Astrocyte (in vitro differentiated cells and primary cell): ENCODE measurements at regions not wholly inside any gene's neighbourhood (a gene's known extent, or its start where the extent isn't known, plus 50 kb on each side); places are given as distances from the start of the nearest gene placed in this dataset.

Experiments
- DNase-seq: peaks from one replicate; pipeline ENCODE4 v3.0.0-alpha.2; 2010; ENCODE audit warnings: low read depth
- FAIRE-seq: peaks from 2 replicates; lab custom pipeline; 2011; peaks lifted over from hg19 to GRCh38; lab: Jason Lieb, UNC
- H2AFZ ChIP-seq: 2 replicates; pipeline ENCODE4 v1.6.0; 2012; ENCODE audit warnings: low read depth, low read length, inconsistent platforms
- H3K27ac ChIP-seq: 2 replicates; pipeline ENCODE4 v1.5.1; 2011; ENCODE audit warnings: low read depth, low read length, inconsistent platforms
- H3K27me3 ChIP-seq: 2 replicates; pipeline ENCODE4 v1.6.0; 2011; ENCODE audit warnings: low read length, inconsistent platforms; ENCODE audit not compliant: insufficient read depth
- H3K36me3 ChIP-seq: 2 replicates; pipeline ENCODE4 v1.5.1; 2011; ENCODE audit warnings: low read length, inconsistent platforms; ENCODE audit not compliant: insufficient read depth
- H3K4me1 ChIP-seq: 2 replicates; pipeline ENCODE4 v1.5.1; 2011; ENCODE audit warnings: low read length, inconsistent platforms; ENCODE audit not compliant: insufficient read depth
- H3K4me2 ChIP-seq: 2 replicates; pipeline ENCODE4 v1.6.0; 2012; ENCODE audit warnings: low read length, inconsistent platforms
- H3K4me3 ChIP-seq: 2 replicates; pipeline ENCODE4 v1.5.1; 2011; ENCODE audit warnings: low read depth, mild to moderate bottlenecking, low read length, inconsistent platforms; ENCODE audit not compliant: insufficient read depth
- H3K79me2 ChIP-seq: 2 replicates; pipeline ENCODE4 v1.6.0; 2012; ENCODE audit warnings: mild to moderate bottlenecking, low read length, inconsistent platforms; ENCODE audit not compliant: insufficient read depth
- H3K9ac ChIP-seq: 2 replicates; pipeline ENCODE4 v1.6.0; 2012; ENCODE audit warnings: mild to moderate bottlenecking, low read length, inconsistent platforms
- H3K9me3 ChIP-seq: 2 replicates; pipeline ENCODE4 v1.5.1; 2012; ENCODE audit warnings: low read depth, mild to moderate bottlenecking, low read length, inconsistent platforms; ENCODE audit not compliant: insufficient read depth
- H4K20me1 ChIP-seq: 2 replicates; pipeline ENCODE4 v1.6.0; 2012; ENCODE audit warnings: low read length, inconsistent platforms; ENCODE audit not compliant: insufficient read depth
- H3K27ac Mint-ChIP-seq: one replicate; pipeline ENCODE4 v1.8.0; 2021; ENCODE audit warnings: mild to moderate bottlenecking, mixed read lengths; ENCODE audit not compliant: unreplicated experiment
- H3K27me3 Mint-ChIP-seq: one replicate; pipeline ENCODE4 v1.8.0; 2021; ENCODE audit warnings: low read depth, mixed read lengths; ENCODE audit not compliant: unreplicated experiment
- H3K36me3 Mint-ChIP-seq: one replicate; pipeline ENCODE4 v1.8.0; 2021; ENCODE audit warnings: low read depth, mixed read lengths; ENCODE audit not compliant: unreplicated experiment
- H3K4me1 Mint-ChIP-seq: one replicate; pipeline ENCODE4 v1.8.0; 2021; ENCODE audit warnings: low read depth, mixed read lengths; ENCODE audit not compliant: unreplicated experiment
- H3K4me3 Mint-ChIP-seq: one replicate; pipeline ENCODE4 v1.8.0; 2021; ENCODE audit warnings: mild to moderate bottlenecking, moderate library complexity, mixed read lengths; ENCODE audit not compliant: unreplicated experiment
- H3K9me3 Mint-ChIP-seq: one replicate; pipeline ENCODE4 v1.8.0; 2021; ENCODE audit warnings: mild to moderate bottlenecking, mixed read lengths; ENCODE audit not compliant: unreplicated experiment
- EZH2 ChIP-seq: IDR thresholded peaks from 2 replicates; pipeline ENCODE4 v1.6.1; 2012; ENCODE audit warnings: mild to moderate bottlenecking, low read length, inconsistent platforms; ENCODE audit not compliant: insufficient read depth
- TF ChIP-seq, protein P1 (sequence below): IDR thresholded peaks from 2 replicates; pipeline ENCODE4 v1.5.1; 2011; ENCODE audit warnings: low read depth, mild to moderate bottlenecking, inconsistent platforms, low read length, moderate library complexity; ENCODE audit not compliant: insufficient read depth

DNA sequence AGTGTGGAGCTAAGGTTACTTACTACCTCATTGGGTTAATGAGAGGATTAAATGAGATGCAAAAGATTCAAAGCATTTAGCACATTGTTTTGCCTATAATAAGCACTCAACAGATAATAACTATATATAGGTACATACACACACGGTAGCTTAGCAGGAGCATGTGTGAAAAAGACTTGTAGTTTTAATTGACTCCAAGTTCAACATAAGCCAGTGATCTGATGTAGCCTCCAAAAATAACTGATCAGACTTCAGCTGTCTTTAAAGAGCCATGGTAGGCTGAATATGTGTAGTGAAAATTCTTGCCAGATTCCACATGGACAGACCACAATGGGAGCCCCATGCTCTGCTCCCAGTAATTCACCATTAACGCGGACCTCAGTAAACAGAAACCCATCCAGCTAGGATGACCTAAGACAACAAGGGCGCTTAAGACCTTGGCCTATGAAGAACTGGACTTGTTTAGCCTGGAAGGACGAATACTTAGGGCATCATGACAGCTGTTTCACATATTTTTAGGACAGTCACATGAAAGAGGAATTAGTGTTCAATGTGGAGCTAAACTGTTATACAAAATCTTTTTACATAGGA lies 115.1 kb upstream of the ZNF366 start:
- Histone ChIP-seq H3K4me1 (peaks cover 11% of the 10 kb centered on the region), H3K9ac (no peak overlapping the region), H3K27ac (no peak overlapping the region), H3K4me2 (no peak overlapping the region), H3K9me3 (no peaks in the 10 kb centered on the region), H3K4me3 (no peak overlapping the region), H3K36me3 (no peaks in the 10 kb centered on the region), H2AFZ (no peak overlapping the region), H3K27me3 (no peaks in the 10 kb centered on the region), H3K79me2 (no peaks in the 10 kb centered on the region), H4K20me1 (no peaks in the 10 kb centered on the region)
- H3K27ac Mint-ChIP-seq: no peak overlapping the region
- H3K27me3 Mint-ChIP-seq: peaks cover 5% of the 10 kb centered on the region
- no peaks in the 10 kb centered on the region for H3K36me3 Mint-ChIP-seq
- TF ChIP-seq EZH2: no peak
- TF ChIP-seq, protein P1, sequence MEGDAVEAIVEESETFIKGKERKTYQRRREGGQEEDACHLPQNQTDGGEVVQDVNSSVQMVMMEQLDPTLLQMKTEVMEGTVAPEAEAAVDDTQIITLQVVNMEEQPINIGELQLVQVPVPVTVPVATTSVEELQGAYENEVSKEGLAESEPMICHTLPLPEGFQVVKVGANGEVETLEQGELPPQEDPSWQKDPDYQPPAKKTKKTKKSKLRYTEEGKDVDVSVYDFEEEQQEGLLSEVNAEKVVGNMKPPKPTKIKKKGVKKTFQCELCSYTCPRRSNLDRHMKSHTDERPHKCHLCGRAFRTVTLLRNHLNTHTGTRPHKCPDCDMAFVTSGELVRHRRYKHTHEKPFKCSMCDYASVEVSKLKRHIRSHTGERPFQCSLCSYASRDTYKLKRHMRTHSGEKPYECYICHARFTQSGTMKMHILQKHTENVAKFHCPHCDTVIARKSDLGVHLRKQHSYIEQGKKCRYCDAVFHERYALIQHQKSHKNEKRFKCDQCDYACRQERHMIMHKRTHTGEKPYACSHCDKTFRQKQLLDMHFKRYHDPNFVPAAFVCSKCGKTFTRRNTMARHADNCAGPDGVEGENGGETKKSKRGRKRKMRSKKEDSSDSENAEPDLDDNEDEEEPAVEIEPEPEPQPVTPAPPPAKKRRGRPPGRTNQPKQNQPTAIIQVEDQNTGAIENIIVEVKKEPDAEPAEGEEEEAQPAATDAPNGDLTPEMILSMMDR: no peak
- H3K4me3 Mint-ChIP-seq: no peak overlapping the region
- H3K9me3 Mint-ChIP-seq: no peaks in the 10 kb centered on the region
- no peak for FAIRE-seq
- DNase-seq: no peak
- peaks cover 21% of the 10 kb centered on the region for H3K4me1 Mint-ChIP-seq

DNA sequence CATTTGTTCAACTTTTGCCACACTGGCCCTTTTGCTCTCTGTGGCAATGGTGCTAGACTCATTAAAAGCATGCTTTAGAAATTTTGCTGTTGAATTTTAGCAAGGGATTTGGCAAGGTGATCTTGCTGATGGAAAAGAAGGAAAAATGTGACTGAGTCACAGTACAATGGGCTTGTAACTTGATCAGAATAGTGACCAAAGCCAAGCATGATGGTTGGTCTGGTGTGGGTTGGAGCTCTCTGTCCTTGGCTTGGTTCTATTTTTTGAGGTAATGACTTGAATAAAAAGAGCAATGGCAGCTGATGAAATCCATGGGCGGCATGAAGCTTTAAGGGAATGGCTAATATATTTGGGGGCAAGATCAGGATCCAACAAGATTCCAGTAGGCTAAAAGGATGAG lies 114.4 kb upstream of the ZNF366 start:
- no peaks in the 10 kb centered on the region for H3K9me3 ChIP-seq
- no peak overlapping the region for H3K9ac ChIP-seq
- H3K27me3 ChIP-seq: no peaks in the 10 kb centered on the region
- no peak overlapping the region for H2AFZ ChIP-seq
- H3K4me2 ChIP-seq: no peak overlapping the region
- Mint-ChIP-seq H3K36me3 (no peaks in the 10 kb centered on the region), H3K27me3 (peaks cover 5% of the 10 kb centered on the region), H3K4me1 (peaks cover 21% of the 10 kb centered on the region), H3K27ac (no peak overlapping the region), H3K9me3 (no peaks in the 10 kb centered on the region), H3K4me3 (no peak overlapping the region)
- peaks cover 11% of the 10 kb centered on the region for H3K4me1 ChIP-seq
- H3K27ac ChIP-seq: no peak overlapping the region
- no peaks in the 10 kb centered on the region for H3K79me2 ChIP-seq
- no peak overlapping the region for H3K4me3 ChIP-seq
- TF ChIP-seq EZH2: no peak
- TF ChIP-seq, protein P1: no peak
- FAIRE-seq (no peak), DNase-seq (no peak)
- H4K20me1 ChIP-seq: no peaks in the 10 kb centered on the region
- H3K36me3 ChIP-seq: no peaks in the 10 kb centered on the region

DNA sequence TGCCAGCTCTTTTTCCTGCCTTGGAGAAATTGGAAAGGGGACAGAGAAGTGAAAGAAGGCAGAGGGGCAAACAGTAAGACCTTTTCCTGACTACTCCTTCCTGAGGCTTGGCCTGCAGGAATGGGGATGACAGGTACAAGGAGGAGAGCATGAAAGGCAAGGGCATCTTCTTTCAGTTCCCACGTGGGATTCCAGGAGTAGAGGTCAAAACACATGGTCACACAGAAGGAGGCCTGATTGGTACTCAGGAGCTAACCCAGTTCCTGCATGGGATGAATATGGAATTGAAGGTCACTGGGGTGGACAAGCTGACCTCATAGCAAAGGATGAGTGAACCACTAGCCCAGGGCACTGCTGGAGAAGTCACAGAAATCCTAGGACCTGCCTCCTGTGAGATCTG lies 112.5 kb upstream of the ZNF366 start:
- H3K79me2 ChIP-seq: no peaks in the 10 kb centered on the region
- H4K20me1 ChIP-seq: no peaks in the 10 kb centered on the region
- Mint-ChIP-seq H3K4me3 (no peak overlapping the region), H3K9me3 (no peaks in the 10 kb centered on the region), H3K27ac (no peak overlapping the region), H3K4me1 (peaks cover 12% of the 10 kb centered on the region), H3K27me3 (peaks cover 5% of the 10 kb centered on the region), H3K36me3 (no peaks in the 10 kb centered on the region)
- no peak overlapping the region for H3K9ac ChIP-seq
- H3K27ac ChIP-seq: no peak overlapping the region
- no peaks in the 10 kb centered on the region for H3K9me3 ChIP-seq
- FAIRE-seq (no peak), DNase-seq (no peak)
- no peak overlapping the region for H3K4me2 ChIP-seq
- H3K36me3 ChIP-seq: no peaks in the 10 kb centered on the region
- H3K27me3 ChIP-seq: no peaks in the 10 kb centered on the region
- TF ChIP-seq EZH2: no peak
- TF ChIP-seq, protein P1: no peak
- H2AFZ ChIP-seq: no peak overlapping the region
- peaks cover 4% of the 10 kb centered on the region for H3K4me1 ChIP-seq
- H3K4me3 ChIP-seq: no peak overlapping the region
